OCI-LY3 (cell line): ENCODE measurements at regions not wholly inside any gene's neighbourhood (a gene's known extent, or its start where the extent isn't known, plus 50 kb on each side); places are given as distances from the start of the nearest gene placed in this dataset.

Experiments used
- CTCF ChIP-seq: fragments of 200-600, 300-600 bp; sonication (generic); IDR thresholded peaks from 2 replicates; pipeline ENCODE4 v1.5.1; 2014; ENCODE audit warnings: antibody characterized with exemption, low read length, low read depth
- EZH2phosphoT487 ChIP-seq: fragments of 200-600 bp; shearing (Covaris generic); IDR thresholded peaks from 2 replicates; pipeline ENCODE4 v1.6.1; 2018; ENCODE audit warnings: antibody characterized with exemption, mixed run types, low read depth

DNA sequence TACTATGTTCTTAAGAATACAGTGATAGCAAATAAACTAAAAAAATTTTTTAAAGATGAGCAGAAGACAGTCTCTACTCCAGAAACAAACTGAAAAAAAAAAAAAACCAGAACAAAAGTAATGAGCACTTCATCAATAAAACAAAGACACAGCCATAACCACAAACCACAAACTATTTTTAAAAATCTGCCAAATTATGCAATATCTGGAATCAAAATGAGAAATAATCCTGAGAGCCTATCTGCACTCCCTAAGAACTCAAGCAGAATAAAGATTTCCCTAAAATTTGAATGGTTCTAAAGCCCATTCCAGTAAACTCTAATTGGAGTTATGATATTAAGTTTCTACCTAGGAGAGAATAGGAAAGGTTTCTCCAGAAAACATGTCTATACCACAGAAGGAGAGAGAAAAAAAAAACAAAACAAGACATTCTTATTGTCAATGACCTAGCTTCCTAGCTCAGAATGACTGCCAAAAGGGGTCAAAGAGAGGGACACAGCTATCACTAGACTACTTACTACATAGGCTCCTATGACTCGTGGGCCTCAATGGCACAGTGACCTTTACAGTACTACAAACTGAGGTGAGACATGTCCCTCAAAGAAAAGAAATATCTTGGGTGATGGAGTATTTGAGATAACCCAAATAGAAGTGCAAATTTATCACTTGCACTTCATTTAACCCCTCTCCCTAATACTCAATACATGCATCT lies 262.8 kb downstream of the ZEB2 start:
- TF ChIP-seq CTCF (no peak), EZH2phosphoT487 (no peak)
